Heart left ventricle (tissue), 16 donors: ENCODE measurements at regions not wholly inside any gene's neighbourhood (a gene's known extent, or its start where the extent isn't known, plus 50 kb on each side); places are given as distances from the start of the nearest gene placed in this dataset.

Source experiments
- ATAC-seq, 4 donors: fragments of 200-7000 bp; cut with Tn5 transposase; one replicate each; pipeline ENCODE4 v1.9.1; 2020 to 2022; ENCODE audit warnings: moderate library complexity in 4 of 4, mild to moderate bottlenecking in 3 of 4, moderate number of reproducible peaks in 1 of 4
- DNase-seq, 5 donors: peaks; one replicate each; pipeline ENCODE4 v3.0.0-alpha.2; 2020
- H3K27ac ChIP-seq, 12 donors: fragments of 200-600 bp; sonication (generic) in 4 of 12; one replicate each; pipeline versions ENCODE4 v1.5.0 to v1.8.0; 2016 to 2022; ENCODE audit warnings: mild to moderate bottlenecking in 2 of 12
- H3K27me3 ChIP-seq, 9 donors: fragments of 200-600 bp; sonication (generic) in 2 of 9; one replicate each; pipeline versions ENCODE4 v1.5.1 to v1.8.0; 2016 to 2022; ENCODE audit warnings: mild to moderate bottlenecking in 3 of 9
- H3K36me3 ChIP-seq, 9 donors: fragments of 200-600 bp; sonication (generic) in 2 of 9; one replicate each; pipeline versions ENCODE4 v1.5.0 to v1.8.0; 2018 to 2022; ENCODE audit warnings: mild to moderate bottlenecking in 2 of 9
- H3K4me1 ChIP-seq, 12 donors: fragments of 200-600 bp; sonication (generic) in 4 of 12; one replicate each; pipeline versions ENCODE4 v1.5.0 to v1.8.0; 2016 to 2022; ENCODE audit warnings: mild to moderate bottlenecking in 3 of 12
- H3K4me3 ChIP-seq, 12 donors: fragments of 200-600 bp; sonication (generic) in 4 of 12; one replicate each; pipeline versions ENCODE4 v1.5.0 to v1.8.0; 2017 to 2022; ENCODE audit warnings: mild to moderate bottlenecking in 9 of 12, moderate library complexity in 4 of 12
- H3K9me3 ChIP-seq, 12 donors: fragments of 200-600 bp; sonication (generic) in 4 of 12; one replicate each; pipeline versions ENCODE4 v1.5.0 to v1.8.0; 2016 to 2022; ENCODE audit warnings: mild to moderate bottlenecking in 1 of 12
- CTCF ChIP-seq, 12 donors: fragments of 200-600 bp; sonication (generic) in 4 of 12; IDR thresholded peaks; one replicate each; pipeline versions ENCODE4 v1.5.0 to v1.8.0; 2018 to 2022; ENCODE audit warnings: antibody characterized with exemption in 12 of 12, mild to moderate bottlenecking in 5 of 12
- POLR2A ChIP-seq, 2 donors: fragments of 450-650 bp; IDR thresholded peaks; one replicate each; pipeline ENCODE4 v1.6.1; 2017; ENCODE audit warnings: antibody characterized with exemption in 2 of 2, mild to moderate bottlenecking in 2 of 2, moderate library complexity in 2 of 2
- WGBS, 4 donors: extraction: QIAGEN DNeasy Blood & Tissue Kit in 2 of 4; methylation state at CpG; one replicate each; pipeline versions ENCODE4 v1.1.5 to v1.1.7; 2013 to 2018; 5-methylcytosine and 5-hydroxymethylcytosine counted together
- intact Hi-C, 10 donors: fragments of 100-400 bp; cut with DNase I; formaldehyde crosslinking; loops; one replicate each; pipeline versions ENCODE4 v1.11.1 to v1.14.2; 2022
- donor health status: ischemic (EF 13 %, LVEDD 7.1; RV severe dilation, severe dysfunction).
- donor health status: healthy with polysubstance abuse.
- donor health status: DM: no; HTN: yes; CAD: no.
- donor health status: DM: no; HTN: no; CAD: no.
- donor health status: ischemic (EF 25% LVEDD 6.9; RV normal size, moderate dysfunction).
- donor health status: ischemic (EF 25% LVEDD 5.7; RV mildly dilated, moderate dysfunction).
- donor health status: healthy.
- donor health status: DM: yes; HTN: yes; CAD: no.
- donor health status: ischemic (EF 35%, LVEDD 5.7; RV mildly dilated, moderate dysfunction).
- donor health status: nonischemic (EF 11% LVEDD 7.7; RV severe dilation, severe dysfunction).
- donor health status: DM: yes; HTN: yes; CAD: no.
- donor health status: PGD.
- donor health status: ischemic (EF 29% LVEDD 5.4; RV normal size, mild dysfunction).
- donor health status: nonischemic (EF 23%, LVEDD 6.1; RV moderate dilation, normal function).

- Histone ChIP-seq H3K36me3 (no peaks in the 10 kb centered on the region), H3K9me3 (no peaks in the 10 kb centered on the region), H3K27me3 (no peaks in the 10 kb centered on the region), H3K4me3 (no peak overlapping the region), H3K4me1 (peaks cover 2 to 73% (median 64%) of the 10 kb centered on the region in 12 donors), H3K27ac (peak overlapping the region in 4 of 12 donors; percentile 13 to 88 (median 84))
- ATAC-seq (no peak), DNase-seq (peak in 1 of 5 donors; percentile 21)
- intact Hi-C loops, result no loop called here
- 93 to 96% (median 96%) methylated on average over 4 to 5 of the region's 5 CpGs for WGBS, 4 donors
- TF ChIP-seq POLR2A (IDR thresholded peaks at IDR 0.05) (no peak), CTCF (IDR thresholded peaks at IDR 0.05) (no peak)
Measured at GRCh38 chr2:42957861-42958301, 165.5 kb upstream of the HAAO start.

- Histone ChIP-seq H3K4me3 (no peak overlapping the region), H3K4me1 (peaks cover 2 to 71% (median 59%) of the 10 kb centered on the region in 12 donors), H3K36me3 (no peaks in the 10 kb centered on the region), H3K27me3 (no peaks in the 10 kb centered on the region), H3K9me3 (no peaks in the 10 kb centered on the region), H3K27ac (peak overlapping the region in 2 of 12 donors; percentile 13 to 88)
- intact Hi-C loops, result no loop called here
- no peak for TF ChIP-seq POLR2A (IDR thresholded peaks at IDR 0.05)
- TF ChIP-seq CTCF (IDR thresholded peaks at IDR 0.05), result no peak
- DNase-seq (peak in 1 of 5 donors; percentile 33), ATAC-seq (no peak)
- 88 to 93% (median 89%) methylated on average over 11 of the region's 11 CpGs for WGBS, 4 donors
Measured at GRCh38 chr2:42957109-42957860, 164.9 kb upstream of the HAAO start.

GRCh38 chr2:42954227-42954962, 162.0 kb upstream of the HAAO start:
- H3K27ac ChIP-seq, result peak overlapping the region; percentile 25 to 84 (median 62)
- intact Hi-C loops, result loop anchor here in 1 of 10 donors (5.0 kb wide), 1 partner anchor 268 kb away; no protein-coding TSS in a partner anchor
- H3K4me3 ChIP-seq, result no peak overlapping the region
- peaks cover 0 to 64% (median 44%) of the 10 kb centered on the region in 12 donors for H3K4me1 ChIP-seq
- H3K9me3 ChIP-seq, result peaks cover 0 to 7% (median 0%) of the 10 kb centered on the region in 12 donors
- no peaks in the 10 kb centered on the region for H3K27me3 ChIP-seq
- DNase-seq (peak in 1 of 5 donors; percentile 65), ATAC-seq (peak in 3 of 4 donors; percentile 3 to 22 (median 11))
- WGBS, 4 donors, result 62 to 85% (median 67%) methylated on average over 12 to 13 of the region's 13 CpGs
- no peaks in the 10 kb centered on the region for H3K36me3 ChIP-seq
- no peak for TF ChIP-seq POLR2A (IDR thresholded peaks at IDR 0.05)
- peak in 2 of 12 donors; percentile 8 to 9 for TF ChIP-seq CTCF (IDR thresholded peaks at IDR 0.05)

GRCh38 chr2:42953216-42953615, 160.8 kb upstream of the HAAO start:
- H3K4me1 ChIP-seq, result peaks cover 0 to 52% (median 36%) of the 10 kb centered on the region in 12 donors
- 66 to 78% (median 70%) methylated on average over 7 of the region's 7 CpGs for WGBS, 4 donors
- H3K36me3 ChIP-seq, result no peaks in the 10 kb centered on the region
- DNase-seq, result peak in 1 of 5 donors; percentile 33
- peaks cover 0 to 7% (median 0%) of the 10 kb centered on the region in 12 donors for H3K9me3 ChIP-seq
- H3K27ac ChIP-seq, result peak overlapping the region in 9 of 12 donors; percentile 13 to 80 (median 61)
- no peak overlapping the region for H3K4me3 ChIP-seq
- intact Hi-C loops, result loop anchor here in 1 of 10 donors (5.0 kb wide), 1 partner anchor 269 kb away; no protein-coding TSS in a partner anchor
- H3K27me3 ChIP-seq, result no peaks in the 10 kb centered on the region
- ATAC-seq, result no peak
- TF ChIP-seq CTCF (IDR thresholded peaks at IDR 0.05) (no peak), POLR2A (IDR thresholded peaks at IDR 0.05) (no peak)
